Keratinocyte (primary cell): ENCODE measurements at regions not wholly inside any gene's neighbourhood (a gene's known extent, or its start where the extent isn't known, plus 50 kb on each side); places are given as distances from the start of the nearest gene placed in this dataset.
A peak's percentile ranks its signal among the peaks of the same experiment; 100 is the strongest.

Experiments
- DNase-seq: peaks from one replicate; pipeline ENCODE4 v3.0.0-alpha.2; 2011; ENCODE audit warnings: low read depth, missing footprints, low spot score
- FAIRE-seq: peaks from 2 replicates; lab custom pipeline; 2011; peaks lifted over from hg19 to GRCh38; lab: Jason Lieb, UNC
- H2AFZ ChIP-seq: 2 replicates; pipeline ENCODE4 v1.6.0; 2012; ENCODE audit warnings: low read length, control low read depth, inconsistent platforms; ENCODE audit not compliant: control insufficient read depth
- H3K27ac ChIP-seq: 2 replicates; pipeline ENCODE4 v1.5.1; 2011; ENCODE audit warnings: low read length; ENCODE audit not compliant: control insufficient read depth, insufficient read depth
- H3K27me3 ChIP-seq: 3 replicates; pipeline ENCODE4 v1.6.0; 2011; ENCODE audit warnings: low read length; ENCODE audit not compliant: control insufficient read depth, insufficient read depth; ENCODE audit errors: extremely low read depth
- H3K36me3 ChIP-seq, 2 experiments: 2 replicates in 1 of 2; 3 replicates in 1 of 2; pipeline ENCODE4 v1.5.1; 2011; ENCODE audit warnings: low read length in 2 of 2, mild to moderate bottlenecking in 1 of 2; ENCODE audit not compliant: control insufficient read depth in 2 of 2, insufficient read depth in 2 of 2; ENCODE audit errors: extremely low read depth in 1 of 2
- H3K4me1 ChIP-seq: 3 replicates; pipeline ENCODE4 v1.5.1; 2011; ENCODE audit warnings: low read length; ENCODE audit not compliant: control insufficient read depth, insufficient read depth; ENCODE audit errors: extremely low read depth
- H3K4me2 ChIP-seq: 3 replicates; pipeline ENCODE4 v1.6.0; 2011; ENCODE audit warnings: low read depth, low read length; ENCODE audit not compliant: control insufficient read depth, insufficient read depth; ENCODE audit errors: extremely low read depth
- H3K4me3 ChIP-seq, 3 experiments: fragments of 200-600 bp in 1 of 3; sonication (generic) in 1 of 3; 2 replicates in 2 of 3; 3 replicates in 1 of 3; pipeline ENCODE4 v1.5.1; 2011 to 2016; ENCODE audit warnings: low read length in 3 of 3, mild to moderate bottlenecking in 3 of 3, control low read depth in 2 of 3, inconsistent platforms in 1 of 3, low read depth in 1 of 3, mixed read lengths in 1 of 3, mixed run types in 1 of 3, moderate library complexity in 1 of 3; ENCODE audit not compliant: control insufficient read depth in 2 of 3, insufficient read depth in 2 of 3; ENCODE audit errors: extremely low read depth in 1 of 3
- H3K79me2 ChIP-seq: 2 replicates; pipeline ENCODE4 v1.6.0; 2012; ENCODE audit warnings: low read length; ENCODE audit not compliant: control insufficient read depth, insufficient read depth
- H3K9ac ChIP-seq: 3 replicates; pipeline ENCODE4 v1.6.0; 2011; ENCODE audit warnings: low read length; ENCODE audit not compliant: control insufficient read depth, insufficient read depth; ENCODE audit errors: extremely low read depth
- H3K9me1 ChIP-seq: 3 replicates; pipeline ENCODE4 v1.6.0; 2011; ENCODE audit warnings: low read length; ENCODE audit not compliant: control insufficient read depth, insufficient read depth; ENCODE audit errors: extremely low read depth
- H3K9me3 ChIP-seq: 2 replicates; pipeline ENCODE4 v1.5.1; 2012; ENCODE audit warnings: low read depth, low read length; ENCODE audit not compliant: control insufficient read depth
- H4K20me1 ChIP-seq: 3 replicates; pipeline ENCODE4 v1.6.0; 2011; ENCODE audit warnings: low read length; ENCODE audit not compliant: control insufficient read depth, insufficient read depth; ENCODE audit errors: extremely low read depth
- EZH2 ChIP-seq: IDR thresholded peaks from one replicate; pipeline ENCODE4 v1.6.1; 2012; ENCODE audit warnings: inconsistent platforms, mild to moderate bottlenecking, low read length, moderate library complexity
- dilution Hi-C: fragments of 300-500 bp; cut with MboI; formaldehyde crosslinking; loops from one replicate; pipeline ENCODE4 v1.7.0; 2020; ENCODE audit warnings: low sequenced_read_pairs; ENCODE audit not compliant: extremely low pct_ligation_motif_present
- TF ChIP-seq, protein P1 (sequence below), 3 experiments: IDR thresholded peaks in 1 of 3; conservative IDR thresholded peaks in 1 of 3; optimal IDR thresholded peaks in 1 of 3; 2 replicates in 2 of 3; 3 replicates in 1 of 3; pipeline versions ENCODE3 to v1.5.1; 2011; ENCODE audit warnings: low read length in 3 of 3, mild to moderate bottlenecking in 3 of 3, moderate library complexity in 2 of 3, control low read depth in 1 of 3, inconsistent platforms in 1 of 3; ENCODE audit not compliant: insufficient read depth in 2 of 3; ENCODE audit errors: extremely low read depth in 1 of 3

DNA sequence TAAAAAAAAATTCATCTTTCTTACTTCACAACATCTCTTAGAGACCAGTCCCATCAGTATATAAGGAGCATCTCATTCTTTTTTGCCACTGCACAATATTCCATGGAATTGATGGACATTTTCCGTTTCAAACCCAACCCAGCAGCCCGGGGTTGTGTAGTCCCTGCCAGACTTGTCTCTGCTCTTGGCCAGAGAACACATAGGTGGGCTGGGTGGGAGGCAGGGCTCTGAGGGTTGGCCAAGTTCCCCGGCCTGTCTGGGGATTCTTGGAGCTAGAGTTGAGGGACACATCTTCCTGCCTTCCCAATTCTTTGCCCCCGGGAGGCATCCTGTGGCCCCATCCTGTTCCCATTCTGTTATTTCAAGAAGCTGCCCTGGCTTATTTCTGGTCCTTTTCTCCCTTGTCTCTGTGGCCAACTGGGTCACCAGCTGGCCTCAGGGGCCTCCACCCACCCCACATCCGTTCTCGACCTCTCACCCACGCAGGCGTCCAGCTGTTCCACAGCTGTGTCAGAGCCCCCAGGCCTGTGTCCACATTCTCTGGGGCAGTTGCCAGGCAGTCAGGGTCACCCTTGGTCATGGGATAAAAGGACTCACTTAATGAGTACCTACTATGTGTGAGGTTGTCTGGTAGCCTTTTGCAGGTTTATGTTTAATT, 52.0 kb upstream of the CCDC63 start:
- Histone ChIP-seq H3K79me2 (no peaks in the 10 kb centered on the region), H3K9me1 (no peaks in the 10 kb centered on the region), H3K36me3 (no peaks in the 10 kb centered on the region), H3K9ac (no peak overlapping the region), H3K9me3 (no peaks in the 10 kb centered on the region), H3K27me3 (no peaks in the 10 kb centered on the region), H3K27ac (no peak overlapping the region), H2AFZ (no peak overlapping the region), H3K4me1 (peaks cover 6% of the 10 kb centered on the region), H4K20me1 (no peaks in the 10 kb centered on the region), H3K4me3 (no peak overlapping the region), H3K4me2 (no peak overlapping the region)
- TF ChIP-seq EZH2 = no peak
- TF ChIP-seq, protein P1, sequence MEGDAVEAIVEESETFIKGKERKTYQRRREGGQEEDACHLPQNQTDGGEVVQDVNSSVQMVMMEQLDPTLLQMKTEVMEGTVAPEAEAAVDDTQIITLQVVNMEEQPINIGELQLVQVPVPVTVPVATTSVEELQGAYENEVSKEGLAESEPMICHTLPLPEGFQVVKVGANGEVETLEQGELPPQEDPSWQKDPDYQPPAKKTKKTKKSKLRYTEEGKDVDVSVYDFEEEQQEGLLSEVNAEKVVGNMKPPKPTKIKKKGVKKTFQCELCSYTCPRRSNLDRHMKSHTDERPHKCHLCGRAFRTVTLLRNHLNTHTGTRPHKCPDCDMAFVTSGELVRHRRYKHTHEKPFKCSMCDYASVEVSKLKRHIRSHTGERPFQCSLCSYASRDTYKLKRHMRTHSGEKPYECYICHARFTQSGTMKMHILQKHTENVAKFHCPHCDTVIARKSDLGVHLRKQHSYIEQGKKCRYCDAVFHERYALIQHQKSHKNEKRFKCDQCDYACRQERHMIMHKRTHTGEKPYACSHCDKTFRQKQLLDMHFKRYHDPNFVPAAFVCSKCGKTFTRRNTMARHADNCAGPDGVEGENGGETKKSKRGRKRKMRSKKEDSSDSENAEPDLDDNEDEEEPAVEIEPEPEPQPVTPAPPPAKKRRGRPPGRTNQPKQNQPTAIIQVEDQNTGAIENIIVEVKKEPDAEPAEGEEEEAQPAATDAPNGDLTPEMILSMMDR (optimal IDR thresholded peaks at IDR 0.05 in 1 of 3, IDR thresholded peaks at IDR 0.05 in 1 of 3, conservative IDR thresholded peaks at IDR 0.05 in 1 of 3; ENCODE audit: extremely low read depth in 1 of 3, insufficient read depth in 2 of 3, low read length in 3 of 3) = no peak
- FAIRE-seq (no peak), DNase-seq (no peak)
- dilution Hi-C loops = no loop called here

DNA sequence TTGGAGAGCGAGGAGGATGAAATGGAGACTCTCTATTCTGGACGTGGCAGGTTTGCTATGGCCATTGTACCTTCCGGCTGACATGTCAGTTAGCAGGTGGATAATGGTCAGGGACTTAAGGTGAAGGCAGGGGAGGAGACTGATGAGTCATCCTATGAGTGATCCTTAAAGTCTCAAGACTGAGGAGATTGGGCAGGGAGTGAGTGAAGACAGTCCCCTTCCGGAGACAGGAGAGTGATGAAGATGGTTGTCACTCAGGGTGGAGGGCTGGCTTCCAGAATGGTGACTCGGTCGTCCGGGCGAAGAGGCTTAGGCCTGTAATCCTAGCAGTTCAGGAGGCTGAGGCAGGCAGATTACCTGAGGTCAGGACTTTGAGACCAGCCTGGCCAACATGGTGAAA, 49.8 kb upstream of the CCDC63 start:
- no peaks in the 10 kb centered on the region for H3K36me3 ChIP-seq
- peak; percentile 49 for DNase-seq
- no peak overlapping the region for H3K4me2 ChIP-seq
- H3K79me2 ChIP-seq = no peaks in the 10 kb centered on the region
- no peak overlapping the region for H3K27ac ChIP-seq
- dilution Hi-C loops = no loop called here
- no peaks in the 10 kb centered on the region for H3K9me1 ChIP-seq
- H3K9me3 ChIP-seq = no peaks in the 10 kb centered on the region
- TF ChIP-seq, protein P1 (optimal IDR thresholded peaks at IDR 0.05 in 1 of 3, IDR thresholded peaks at IDR 0.05 in 1 of 3, conservative IDR thresholded peaks at IDR 0.05 in 1 of 3; ENCODE audit: extremely low read depth in 1 of 3, insufficient read depth in 2 of 3, low read length in 3 of 3) = no peak
- no peak for TF ChIP-seq EZH2
- H3K9ac ChIP-seq = no peak overlapping the region
- H4K20me1 ChIP-seq = no peaks in the 10 kb centered on the region
- H3K27me3 ChIP-seq = no peaks in the 10 kb centered on the region
- H3K4me1 ChIP-seq = no peaks in the 10 kb centered on the region
- FAIRE-seq = peak; percentile 36
- H2AFZ ChIP-seq = no peak overlapping the region
- H3K4me3 ChIP-seq = no peak overlapping the region
